OCI-LY7 (cell line): ENCODE measurements at regions not wholly inside any gene's neighbourhood (a gene's known extent, or its start where the extent isn't known, plus 50 kb on each side); places are given as distances from the start of the nearest gene placed in this dataset.

Source experiments
- EZH2phosphoT487 ChIP-seq: fragments of 200-600 bp; sonication (generic); IDR thresholded peaks from 2 replicates; pipeline ENCODE4 v1.6.1; 2018; ENCODE audit warnings: low read depth, borderline replicate concordance, mild to moderate bottlenecking, mixed run types, antibody characterized with exemption, low read length, moderate library complexity, mixed read lengths
- TF ChIP-seq, protein P1 (sequence below): fragments of 200-600 bp; sonication (generic); conservative IDR thresholded peaks from 2 replicates; pipeline ENCODE4 v1.5.1; 2014; ENCODE audit warnings: mild to moderate bottlenecking, antibody characterized with exemption, low read length, moderate library complexity, mixed read lengths

DNA sequence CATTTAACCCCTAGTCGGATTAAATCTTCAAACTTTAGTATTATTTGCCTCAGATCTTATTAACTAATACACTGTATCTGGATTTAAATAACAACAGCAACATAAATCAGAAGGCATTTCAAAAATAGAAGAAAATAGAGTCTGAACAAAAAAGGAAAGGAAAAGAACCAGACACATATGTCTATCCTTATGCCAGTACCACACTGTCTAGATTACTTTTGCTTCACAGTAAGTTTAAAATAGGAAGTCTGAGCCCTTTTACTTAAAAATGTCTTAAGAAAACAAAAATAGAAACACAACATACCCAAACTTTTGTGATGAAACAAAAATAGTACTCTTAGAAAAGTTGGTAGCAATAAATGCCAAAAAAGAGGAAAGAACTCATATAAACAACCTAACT, 1615.8 kb downstream of the SI start:
- TF ChIP-seq EZH2phosphoT487 = no peak
- TF ChIP-seq, protein P1, sequence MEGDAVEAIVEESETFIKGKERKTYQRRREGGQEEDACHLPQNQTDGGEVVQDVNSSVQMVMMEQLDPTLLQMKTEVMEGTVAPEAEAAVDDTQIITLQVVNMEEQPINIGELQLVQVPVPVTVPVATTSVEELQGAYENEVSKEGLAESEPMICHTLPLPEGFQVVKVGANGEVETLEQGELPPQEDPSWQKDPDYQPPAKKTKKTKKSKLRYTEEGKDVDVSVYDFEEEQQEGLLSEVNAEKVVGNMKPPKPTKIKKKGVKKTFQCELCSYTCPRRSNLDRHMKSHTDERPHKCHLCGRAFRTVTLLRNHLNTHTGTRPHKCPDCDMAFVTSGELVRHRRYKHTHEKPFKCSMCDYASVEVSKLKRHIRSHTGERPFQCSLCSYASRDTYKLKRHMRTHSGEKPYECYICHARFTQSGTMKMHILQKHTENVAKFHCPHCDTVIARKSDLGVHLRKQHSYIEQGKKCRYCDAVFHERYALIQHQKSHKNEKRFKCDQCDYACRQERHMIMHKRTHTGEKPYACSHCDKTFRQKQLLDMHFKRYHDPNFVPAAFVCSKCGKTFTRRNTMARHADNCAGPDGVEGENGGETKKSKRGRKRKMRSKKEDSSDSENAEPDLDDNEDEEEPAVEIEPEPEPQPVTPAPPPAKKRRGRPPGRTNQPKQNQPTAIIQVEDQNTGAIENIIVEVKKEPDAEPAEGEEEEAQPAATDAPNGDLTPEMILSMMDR = no peak
